GM23338 (cell line): ENCODE measurements at regions not wholly inside any gene's neighbourhood (a gene's known extent, or its start where the extent isn't known, plus 50 kb on each side); places are given as distances from the start of the nearest gene placed in this dataset.

Experiments
- JUNB ChIP-seq: IDR thresholded peaks from one replicate; pipeline ENCODE4 v1.6.1; 2016; ENCODE audit warnings: antibody characterized with exemption; ENCODE audit not compliant: unreplicated experiment
- POLR2AphosphoS5 ChIP-seq: IDR thresholded peaks from 2 replicates; pipeline ENCODE4 v1.6.1; 2016; ENCODE audit warnings: antibody characterized with exemption, low read depth
- REST ChIP-seq: IDR thresholded peaks from one replicate; pipeline ENCODE4 v1.6.1; 2018; ENCODE audit warnings: antibody characterized with exemption; ENCODE audit not compliant: unreplicated experiment
- STAT1 ChIP-seq: IDR thresholded peaks from one replicate; pipeline ENCODE4 v1.6.1; 2016; ENCODE audit warnings: antibody characterized with exemption; ENCODE audit not compliant: unreplicated experiment
- ZNF114 ChIP-seq: fragments of 250-450 bp; sonication (Bioruptor Pico); IDR thresholded peaks from 2 replicates; pipeline ENCODE4 v1.5.0; 2020; ENCODE audit warnings: mild to moderate bottlenecking, moderate library complexity
- ZNF331 ChIP-seq: fragments of 250-450 bp; sonication (Bioruptor Pico); IDR thresholded peaks from 2 replicates; pipeline ENCODE4 v1.5.0; 2020; ENCODE audit warnings: low read depth, mild to moderate bottlenecking, moderate library complexity
- ZNF462 ChIP-seq: fragments of 250-450 bp; sonication (Bioruptor Pico); IDR thresholded peaks from 2 replicates; pipeline ENCODE4 v1.5.0; 2020; ENCODE audit warnings: mild to moderate bottlenecking, moderate library complexity
- TF ChIP-seq, protein P1 (sequence below), 2 experiments: fragments of 200-600 bp in 1 of 2; sonication (generic) in 1 of 2; conservative IDR thresholded peaks; 2 replicates each; pipeline versions ENCODE4 v1.5.1 to v1.6.1; 2016 to 2017; ENCODE audit warnings: antibody characterized with exemption in 2 of 2, low read depth in 2 of 2, mild to moderate bottlenecking in 2 of 2, moderate library complexity in 1 of 2

DNA sequence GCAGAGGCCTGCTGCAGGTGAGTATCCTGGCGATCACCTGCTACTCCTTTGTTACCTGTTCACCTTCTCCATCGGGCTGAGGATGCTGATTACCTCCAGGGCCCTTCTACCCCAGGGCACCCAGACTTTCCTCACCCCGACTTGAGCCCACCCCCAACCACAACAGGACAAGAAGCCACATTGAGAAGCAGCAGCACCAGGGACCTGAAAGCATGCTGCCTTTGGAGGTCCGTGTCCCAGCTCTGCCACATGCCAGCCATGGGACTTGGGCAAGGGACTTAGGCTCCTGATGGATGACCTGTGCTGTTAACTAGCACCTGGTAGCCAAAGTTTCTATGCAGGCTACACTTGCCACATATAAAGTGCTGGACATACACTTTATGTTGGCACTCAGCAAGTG, 89.7 kb downstream of the CPZ start (continued):
- no peak for TF ChIP-seq ZNF462 (CRISPR knock-in tag)
- no peak for TF ChIP-seq STAT1
- TF ChIP-seq, protein P1, sequence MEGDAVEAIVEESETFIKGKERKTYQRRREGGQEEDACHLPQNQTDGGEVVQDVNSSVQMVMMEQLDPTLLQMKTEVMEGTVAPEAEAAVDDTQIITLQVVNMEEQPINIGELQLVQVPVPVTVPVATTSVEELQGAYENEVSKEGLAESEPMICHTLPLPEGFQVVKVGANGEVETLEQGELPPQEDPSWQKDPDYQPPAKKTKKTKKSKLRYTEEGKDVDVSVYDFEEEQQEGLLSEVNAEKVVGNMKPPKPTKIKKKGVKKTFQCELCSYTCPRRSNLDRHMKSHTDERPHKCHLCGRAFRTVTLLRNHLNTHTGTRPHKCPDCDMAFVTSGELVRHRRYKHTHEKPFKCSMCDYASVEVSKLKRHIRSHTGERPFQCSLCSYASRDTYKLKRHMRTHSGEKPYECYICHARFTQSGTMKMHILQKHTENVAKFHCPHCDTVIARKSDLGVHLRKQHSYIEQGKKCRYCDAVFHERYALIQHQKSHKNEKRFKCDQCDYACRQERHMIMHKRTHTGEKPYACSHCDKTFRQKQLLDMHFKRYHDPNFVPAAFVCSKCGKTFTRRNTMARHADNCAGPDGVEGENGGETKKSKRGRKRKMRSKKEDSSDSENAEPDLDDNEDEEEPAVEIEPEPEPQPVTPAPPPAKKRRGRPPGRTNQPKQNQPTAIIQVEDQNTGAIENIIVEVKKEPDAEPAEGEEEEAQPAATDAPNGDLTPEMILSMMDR (conservative IDR thresholded peaks at IDR 0.05; ENCODE audit: low read depth in 2 of 2) = no peak
- no peak for TF ChIP-seq POLR2AphosphoS5
- TF ChIP-seq JUNB = no peak
- no peak for TF ChIP-seq ZNF331
- no peak for TF ChIP-seq REST
- no peak for TF ChIP-seq ZNF114 (CRISPR knock-in tag)
